Fibroblast of villous mesenchyme (primary cell): ENCODE measurements at regions not wholly inside any gene's neighbourhood (a gene's known extent, or its start where the extent isn't known, plus 50 kb on each side); places are given as distances from the start of the nearest gene placed in this dataset.
"Not testable (repeated sequence)": the region's sequence is repeated elsewhere in the genome, so short reads cannot be mapped to it uniquely, and the experiment has no call there.

Source experiments
- DNase-seq: peaks from one replicate; pipeline ENCODE4 v3.0.0-alpha.2; 2010; ENCODE audit warnings: low read depth
- H3K4me3 ChIP-seq: 2 replicates; pipeline ENCODE4 v1.5.1; 2011; ENCODE audit warnings: low read depth, mild to moderate bottlenecking, low read length
- CTCF ChIP-seq: IDR thresholded peaks from 2 replicates; pipeline ENCODE4 v1.5.1; 2012; ENCODE audit warnings: low read depth, mild to moderate bottlenecking, low read length; ENCODE audit not compliant: insufficient read depth

DNA sequence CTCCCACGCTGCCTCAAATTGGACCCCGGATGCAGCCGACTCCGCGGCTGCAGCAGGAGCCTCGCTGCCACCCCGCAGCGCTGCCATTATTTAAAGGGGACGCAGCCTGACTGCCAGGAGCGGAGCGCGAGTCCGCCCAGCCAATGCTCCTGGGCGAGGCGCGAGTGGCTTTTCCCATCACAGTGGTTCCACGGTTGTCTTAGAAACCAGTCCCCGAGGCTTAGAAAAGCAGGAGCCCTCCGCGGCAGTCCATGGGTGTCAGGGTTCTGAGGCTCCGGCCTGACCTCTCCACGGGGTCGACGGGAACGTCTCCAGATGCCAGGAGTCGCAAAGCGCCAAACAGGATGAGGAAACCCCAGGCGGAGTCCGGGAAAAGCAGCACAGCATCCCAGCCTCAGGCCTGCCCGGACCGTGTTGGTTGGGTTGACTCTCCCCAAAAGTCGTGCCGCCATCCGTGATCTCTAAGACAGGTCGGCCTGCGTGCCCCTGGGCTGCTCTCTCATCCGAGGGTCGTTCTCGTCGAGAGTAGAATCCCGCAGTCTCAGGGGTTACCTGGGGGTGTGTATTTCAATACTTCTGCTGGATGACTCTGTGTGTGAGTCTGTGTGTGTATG is 975.8 kb upstream of the DEFB115 start:
- no peak for TF ChIP-seq CTCF
- H3K4me3 ChIP-seq = no peak overlapping the region
- DNase-seq = no peak

- H3K4me3 ChIP-seq = peak overlapping the region; percentile 48
- peak; percentile 60 for DNase-seq
Measured at GRCh38 chr20:30283476-30284280, 973.8 kb upstream of the DEFB115 start.

DNA sequence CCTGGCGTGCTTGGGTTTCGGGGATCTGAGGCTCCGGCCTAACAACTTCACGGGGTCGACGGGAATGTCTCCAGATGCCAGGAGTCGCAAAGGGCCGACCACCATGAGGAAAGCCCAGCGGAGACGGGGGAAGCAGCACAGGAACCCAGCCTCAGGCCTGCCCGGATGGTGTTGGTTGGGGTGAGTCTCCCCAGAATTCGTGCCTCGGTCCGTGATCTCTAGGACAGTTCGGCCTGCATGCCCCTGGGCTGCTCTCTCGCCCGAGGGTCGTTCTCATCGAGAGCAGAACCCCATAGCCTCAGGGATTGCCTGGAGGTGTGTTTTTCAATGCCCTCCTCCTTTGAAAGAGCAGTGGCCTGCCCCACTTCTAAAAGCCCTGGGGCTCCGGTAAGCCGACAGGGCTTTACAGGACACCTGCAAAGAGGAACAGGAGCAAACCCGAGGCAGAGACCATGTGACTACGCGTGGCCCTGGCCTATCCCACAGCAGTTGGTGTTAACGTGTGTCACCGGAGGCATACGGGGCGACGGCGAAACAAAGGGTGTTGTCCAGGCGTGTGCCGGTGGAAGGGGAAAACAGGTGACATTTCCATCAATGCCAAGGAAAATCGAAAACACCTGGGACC is 973.1 kb upstream of the DEFB115 start:
- no peak for TF ChIP-seq CTCF
- peak overlapping the region; percentile 48 for H3K4me3 ChIP-seq
- no peak for DNase-seq

DNA sequence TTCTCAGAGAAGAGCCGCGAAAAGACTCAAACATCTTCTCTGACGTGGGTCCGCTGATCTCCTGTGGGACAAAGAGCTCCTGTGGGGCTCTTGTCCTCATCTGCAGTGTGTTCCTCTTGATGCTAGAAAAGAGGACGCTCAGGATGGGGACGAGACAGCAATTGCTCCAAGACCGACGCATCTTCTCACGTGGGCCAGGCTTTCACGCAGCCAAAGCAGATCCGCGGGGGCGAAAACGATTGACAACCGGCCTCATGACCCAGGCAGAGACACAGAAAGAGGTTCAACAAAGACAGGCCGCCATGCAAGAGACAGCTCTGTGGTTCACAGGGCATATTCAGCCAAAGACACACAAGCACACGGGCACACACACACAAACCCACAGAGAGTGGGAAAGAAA is 971.8 kb upstream of the DEFB115 start:
- no peak for DNase-seq
- H3K4me3 ChIP-seq = no peak overlapping the region
- TF ChIP-seq CTCF = no peak

DNA sequence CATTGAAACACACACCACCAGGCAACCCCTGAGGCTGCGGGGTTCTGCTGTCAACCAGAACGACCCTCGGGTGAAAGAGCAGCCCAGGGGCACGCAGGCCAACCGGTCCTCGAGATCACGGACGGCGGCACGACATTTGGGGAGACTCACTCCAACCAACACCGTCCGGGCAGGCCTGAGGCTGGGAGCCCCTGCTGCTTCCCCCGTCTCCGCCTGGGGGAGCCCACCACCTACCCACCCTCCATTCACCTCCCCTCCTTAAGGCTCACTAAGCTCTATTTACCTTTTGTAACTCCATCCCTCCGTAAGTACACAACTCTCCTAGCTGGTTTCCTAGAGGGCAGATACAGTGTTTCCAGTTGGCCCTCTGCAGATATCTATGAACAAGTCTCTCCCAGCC is 971.3 kb upstream of the DEFB115 start:
- H3K4me3 ChIP-seq = no peak overlapping the region
- no peak for DNase-seq
- TF ChIP-seq CTCF = no peak

DNA sequence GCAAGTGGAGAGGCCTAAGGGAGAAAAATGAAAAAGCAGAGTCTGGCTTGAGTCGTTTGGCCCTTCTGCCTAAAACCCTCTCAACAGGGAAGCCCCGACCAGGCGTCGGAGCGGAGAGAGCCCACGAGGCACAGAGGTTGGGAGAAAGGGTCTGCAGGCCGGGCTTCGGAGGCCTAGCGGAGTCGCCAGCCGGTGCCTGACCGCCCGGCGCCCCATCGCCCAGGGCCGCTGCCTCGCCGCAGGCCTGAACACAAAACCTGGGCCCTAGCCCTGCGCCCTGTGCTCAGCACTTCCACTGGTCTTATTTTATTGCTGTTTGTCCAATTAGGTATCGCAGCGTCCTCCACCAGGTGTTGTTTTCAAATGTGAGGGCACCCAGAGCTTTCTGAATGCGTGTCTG is 970.0 kb upstream of the DEFB115 start:
- H3K4me3 ChIP-seq, DNase-seq: not testable (repeated sequence)

DNA sequence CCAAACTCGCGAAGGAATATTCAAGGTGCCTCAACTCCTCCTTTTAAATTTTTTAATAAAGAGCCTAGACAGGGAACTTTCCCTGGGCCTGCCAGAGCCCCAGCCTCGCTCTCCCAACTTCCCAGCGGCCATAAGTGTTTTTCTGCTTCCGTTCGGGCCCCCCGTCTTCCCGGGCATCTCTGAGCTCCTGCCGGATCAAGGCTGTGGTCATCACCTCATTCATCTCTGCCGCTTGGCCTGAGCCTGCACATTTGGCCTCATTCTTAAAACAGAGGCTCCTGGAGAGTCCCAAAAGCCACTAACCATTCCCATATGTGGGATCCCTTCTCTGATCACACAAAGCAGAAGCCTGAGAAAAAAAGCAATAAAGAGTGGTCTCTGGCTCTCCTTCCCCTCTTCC is 969.1 kb upstream of the DEFB115 start:
- no peak for DNase-seq
- no peak for TF ChIP-seq CTCF
- H3K4me3 ChIP-seq = no peak overlapping the region

GRCh38 chr20:30289049-30289448 is 968.4 kb upstream of the DEFB115 start:
- peak overlapping the region; percentile 15 for H3K4me3 ChIP-seq
- DNase-seq = peak; percentile 42

DNA sequence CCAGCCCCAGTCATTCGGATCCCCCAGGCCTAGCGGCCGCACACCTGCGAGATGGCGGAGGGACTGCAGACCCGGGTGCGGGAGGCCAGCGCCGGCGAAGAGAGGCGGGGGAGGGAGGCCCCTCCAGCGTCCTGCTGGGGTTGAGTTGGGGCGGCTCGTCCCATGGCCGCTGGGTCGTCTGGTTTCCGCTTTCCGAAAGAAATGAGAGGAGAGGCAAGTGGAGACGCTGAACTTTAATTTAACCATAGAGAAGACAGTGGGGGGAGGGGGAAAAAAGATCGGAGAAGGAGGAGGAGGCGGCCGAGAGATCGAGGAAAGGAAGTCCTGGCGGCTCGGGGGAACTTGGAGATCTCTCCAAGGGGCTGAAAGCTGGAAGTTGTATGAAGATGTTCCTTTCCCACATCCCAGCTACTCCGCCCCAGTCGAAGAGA is 967.7 kb upstream of the DEFB115 start:
- peak overlapping the region; percentile 34 for H3K4me3 ChIP-seq
- DNase-seq = peak; percentile 3

DNA sequence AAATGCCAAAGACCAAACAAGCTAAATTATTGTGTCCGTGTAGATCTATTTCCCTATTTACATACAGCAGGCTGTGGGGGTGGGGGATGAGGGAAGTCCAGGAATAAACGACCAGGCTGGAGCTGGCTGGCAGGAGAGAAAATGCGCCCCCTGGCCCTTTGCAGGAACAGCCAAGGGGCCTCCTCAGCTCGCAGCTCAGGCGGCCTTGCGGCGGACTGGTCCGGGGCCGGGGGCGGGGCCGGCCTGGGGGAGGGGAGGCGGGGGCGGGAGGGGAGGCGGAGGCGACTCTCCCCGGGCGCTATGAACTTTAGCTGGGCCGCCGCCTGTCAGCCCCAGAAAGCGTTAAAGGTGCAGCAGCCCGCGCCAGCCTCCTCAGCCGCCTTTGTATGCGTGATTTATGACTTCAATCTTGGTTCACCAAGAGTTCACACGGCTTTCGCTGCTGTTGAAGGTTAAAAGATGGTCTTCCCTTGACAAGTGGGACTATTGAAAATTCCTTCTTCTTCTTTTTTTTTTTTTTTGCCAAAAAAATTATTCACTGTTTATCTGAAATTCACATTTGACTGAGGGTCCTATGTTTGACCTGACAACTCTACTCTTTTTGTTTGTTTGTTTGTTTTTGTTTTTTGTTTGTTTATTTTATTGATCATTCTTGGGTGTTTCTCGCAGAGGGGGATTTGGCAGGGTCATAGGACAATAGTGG is 967.0 kb upstream of the DEFB115 start:
- H3K4me3 ChIP-seq = not testable (repeated sequence)
- DNase-seq = peak; percentile 42

- H3K4me3 ChIP-seq, DNase-seq: not testable (repeated sequence)
Measured at GRCh38 chr20:30291064-30291379, 966.4 kb upstream of the DEFB115 start.

DNA sequence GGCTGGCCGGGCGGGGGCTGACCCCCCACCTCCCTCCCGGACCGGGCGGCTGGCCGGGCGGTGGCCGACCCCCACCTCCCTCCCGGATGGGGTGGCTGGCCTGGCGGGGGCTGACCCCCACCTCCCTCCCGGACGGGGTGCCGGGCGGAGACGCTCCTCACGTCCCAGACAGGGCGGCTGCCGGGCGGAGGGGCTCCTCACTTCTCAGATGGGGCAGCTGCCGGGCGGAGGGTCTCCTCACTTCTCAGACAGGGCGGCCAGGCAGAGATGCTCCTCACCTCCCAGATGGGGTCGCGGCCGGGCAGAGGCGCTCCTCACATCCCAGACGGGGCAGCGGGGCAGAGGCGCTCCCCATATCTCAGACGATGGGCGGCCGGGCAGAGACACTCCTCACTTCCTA is 965.8 kb upstream of the DEFB115 start:
- DNase-seq, H3K4me3 ChIP-seq: not testable (repeated sequence)
